SIG-M5 (cell line): ENCODE measurements at regions not wholly inside any gene's neighbourhood (a gene's known extent, or its start where the extent isn't known, plus 50 kb on each side); places are given as distances from the start of the nearest gene placed in this dataset.
"Not testable (repeated sequence)": the region's sequence is repeated elsewhere in the genome, so short reads cannot be mapped to it uniquely, and the experiment has no call there.

ENCODE experiments used
- DNase-seq: peaks from one replicate; lab custom pipeline; 2025; lab: John Stamatoyannopoulos, UW

DNA sequence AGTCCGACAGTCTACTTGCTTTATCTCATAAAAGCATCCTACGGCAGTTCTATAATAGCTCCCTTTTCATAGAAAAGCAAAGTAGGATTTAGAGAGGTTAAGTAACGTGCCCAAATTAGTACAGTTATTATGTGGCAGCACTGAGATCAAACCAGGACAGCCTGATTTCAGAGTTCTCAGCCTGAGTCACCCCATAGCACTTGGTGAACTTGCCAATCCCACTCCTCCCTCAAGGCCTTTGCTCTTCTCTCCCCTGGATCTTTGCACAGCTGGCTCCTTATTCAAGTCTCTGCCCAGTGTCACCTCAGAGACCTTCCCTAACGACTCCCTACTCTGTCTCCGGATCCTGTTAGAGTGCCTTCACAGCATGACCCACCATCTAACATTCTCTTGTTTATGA lies 438.0 kb upstream of the NFE2L3 start:
- DNase-seq: no peak

DNA sequence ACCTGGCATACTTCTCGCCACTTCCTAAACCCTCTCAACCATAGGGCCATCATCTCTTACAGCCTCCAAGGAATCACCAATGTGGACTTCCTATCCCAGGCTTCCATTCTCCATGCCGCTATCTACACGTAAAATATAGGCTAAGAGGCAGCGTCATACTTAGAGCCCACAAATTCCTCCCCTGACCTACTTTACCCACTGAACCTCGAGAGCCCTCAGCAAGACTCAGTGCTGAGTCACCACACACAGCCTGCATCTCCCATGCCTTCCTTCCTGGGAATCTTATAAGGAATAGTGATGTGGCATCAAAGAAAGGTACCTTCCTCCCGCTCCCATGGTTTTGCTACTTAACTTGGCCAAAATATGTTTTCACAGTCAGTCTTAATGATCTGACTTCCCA lies 435.6 kb upstream of the NFE2L3 start:
- no peak for DNase-seq

GRCh38 chr7:25718596-25718995 lies 433.4 kb upstream of the NFE2L3 start:
- DNase-seq: no peak

DNA sequence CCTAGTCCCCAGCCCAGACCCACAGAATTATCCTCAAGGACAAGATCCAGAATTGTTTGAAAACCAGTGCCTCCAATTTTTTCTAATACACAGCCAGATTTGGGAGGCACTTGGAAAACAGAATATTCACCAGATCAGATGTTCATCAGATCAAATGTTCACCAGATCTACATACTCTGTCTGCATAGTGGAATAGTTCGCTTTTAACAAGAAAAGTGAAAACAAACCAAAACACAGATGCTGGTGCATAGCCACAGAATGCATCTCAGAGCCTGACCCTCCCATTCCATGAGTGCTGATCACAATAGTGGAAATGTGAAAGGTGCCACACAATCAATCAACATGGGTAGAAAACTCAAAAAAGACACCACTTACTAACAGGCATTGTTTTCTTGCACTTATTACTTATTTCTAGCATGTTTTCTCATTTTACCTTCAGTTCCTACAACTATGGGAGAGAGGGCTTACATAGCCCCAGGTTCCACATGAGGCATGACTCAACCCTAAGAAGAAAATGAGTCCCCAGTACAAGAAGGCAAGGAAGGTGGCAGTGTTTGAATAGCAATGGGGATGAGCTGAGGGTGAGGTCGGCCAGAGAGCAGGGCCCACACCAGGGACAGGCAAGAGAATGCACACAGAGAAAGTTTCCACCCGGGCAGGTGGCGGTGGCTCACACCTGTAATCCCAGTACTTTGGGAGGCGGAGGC lies 432.7 kb upstream of the NFE2L3 start:
- no peak for DNase-seq

DNA sequence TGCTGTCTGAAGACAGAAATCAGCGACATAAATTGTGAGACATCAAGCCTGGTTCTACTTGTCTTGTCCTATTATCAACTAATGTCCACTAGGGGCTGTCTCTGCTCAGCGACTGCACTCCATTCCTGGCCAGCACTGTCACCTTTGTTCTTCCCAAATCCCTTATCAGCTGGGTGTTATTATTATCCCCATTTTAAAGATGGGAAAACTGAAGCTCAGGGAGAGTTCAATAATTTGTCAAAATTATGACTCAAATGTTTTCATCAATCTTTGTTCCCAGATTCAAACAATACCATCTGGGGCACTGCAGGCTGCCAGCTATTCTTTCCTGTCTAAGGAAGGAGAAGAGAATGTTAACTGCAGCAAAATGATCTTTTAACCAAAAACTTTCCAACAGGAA lies 431.6 kb upstream of the NFE2L3 start:
- DNase-seq: no peak

- no peak for DNase-seq
Measured at GRCh38 chr7:25722856-25723255, 429.1 kb upstream of the NFE2L3 start.

DNA sequence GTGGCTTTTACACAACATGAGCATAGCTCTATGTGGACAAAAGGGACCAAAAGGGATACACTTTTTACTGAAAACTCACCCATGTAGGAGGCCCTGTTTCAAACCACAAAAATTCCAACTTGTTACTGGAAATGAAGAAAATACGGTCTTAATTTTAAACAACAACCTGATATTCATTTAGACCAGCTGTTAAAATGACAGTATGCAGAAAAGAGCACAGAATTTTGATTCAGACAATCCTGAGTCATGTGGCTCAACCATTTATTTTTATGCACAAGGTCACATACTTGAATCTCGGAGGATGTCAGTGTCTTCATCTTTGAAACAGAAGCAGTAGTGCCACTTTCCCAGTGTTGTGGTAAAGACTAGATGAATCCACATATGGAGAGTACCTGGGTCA lies 426.5 kb upstream of the NFE2L3 start:
- no peak for DNase-seq

GRCh38 chr7:25726170-25726780 lies 425.7 kb upstream of the NFE2L3 start:
- DNase-seq: no peak

GRCh38 chr7:25726781-25727311 lies 425.2 kb upstream of the NFE2L3 start:
- no peak for DNase-seq

DNA sequence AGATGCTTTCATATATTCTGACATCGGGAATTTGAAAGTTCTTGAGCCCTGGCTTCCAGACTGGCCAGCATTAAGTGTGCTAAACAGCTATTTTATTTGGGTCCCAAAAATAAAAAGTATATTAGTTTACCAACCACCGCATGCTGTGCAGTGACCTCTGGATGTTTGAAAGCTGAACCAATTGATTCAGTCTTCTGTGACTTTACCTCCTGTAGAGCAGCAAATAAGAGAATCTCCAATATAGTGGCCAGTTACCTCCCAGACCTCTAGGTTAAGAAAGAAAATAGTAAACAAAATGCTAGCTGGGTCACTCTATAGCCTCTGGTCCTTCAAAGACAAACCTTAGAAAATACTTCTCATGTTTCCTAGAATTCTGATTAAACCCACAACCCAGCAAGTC lies 424.6 kb upstream of the NFE2L3 start:
- DNase-seq: no peak

DNA sequence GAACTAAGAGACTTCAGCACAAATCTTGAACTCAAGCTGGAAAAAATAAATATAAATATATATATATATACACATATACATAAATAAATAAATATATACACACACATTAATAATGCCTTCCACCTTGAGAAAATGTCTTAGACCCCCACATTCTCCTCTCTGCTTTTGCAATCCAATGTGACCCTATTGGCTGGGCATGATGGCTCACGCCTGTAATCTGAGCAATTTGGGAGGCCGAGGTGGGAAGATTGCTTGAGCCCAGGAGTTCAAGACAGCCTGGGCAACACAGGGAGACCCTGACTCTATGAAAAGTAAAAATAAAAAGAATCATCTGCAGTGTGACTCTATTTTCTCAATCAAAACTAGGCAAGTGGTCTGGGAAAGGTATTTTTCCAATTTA lies 424.1 kb upstream of the NFE2L3 start:
- no peak for DNase-seq

DNA sequence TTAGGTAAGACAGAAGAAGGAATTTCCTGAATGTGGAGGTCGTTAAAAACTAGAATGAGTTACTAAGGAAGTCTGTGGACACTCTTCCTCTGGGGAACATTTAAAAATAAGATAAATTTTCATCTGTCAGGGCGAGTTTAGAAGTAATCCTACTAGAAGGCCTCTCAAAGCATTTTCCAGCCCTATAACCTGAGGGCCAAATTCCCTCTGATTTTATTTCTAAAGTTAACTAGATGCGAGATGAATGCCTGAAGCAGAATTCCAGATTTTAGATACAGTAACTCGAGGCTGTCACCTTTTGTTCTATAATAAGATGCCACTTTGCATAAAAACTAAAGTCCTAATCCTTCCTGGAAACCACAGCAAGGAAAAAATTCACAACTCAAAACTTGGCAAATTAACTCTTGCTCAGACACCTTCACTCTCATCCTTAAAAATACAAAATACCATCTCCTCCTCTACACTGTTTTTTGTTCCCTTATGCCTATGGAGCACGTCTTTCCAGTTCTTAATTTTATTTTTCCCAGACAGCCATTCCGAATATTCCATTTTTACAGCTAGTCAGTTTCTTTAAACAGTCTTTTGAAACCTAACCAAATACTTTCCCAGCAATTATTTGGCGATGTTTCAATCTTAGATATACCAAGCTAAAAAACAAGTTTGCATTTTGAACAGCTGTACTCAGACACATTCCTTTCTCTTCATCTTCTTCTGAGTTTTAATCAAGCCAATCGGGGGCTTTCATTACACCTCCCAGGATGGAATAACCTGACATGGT lies 420.7 kb upstream of the NFE2L3 start:
- DNase-seq: no peak

GRCh38 chr7:25731846-25732245 lies 420.2 kb upstream of the NFE2L3 start:
- DNase-seq: no peak

DNA sequence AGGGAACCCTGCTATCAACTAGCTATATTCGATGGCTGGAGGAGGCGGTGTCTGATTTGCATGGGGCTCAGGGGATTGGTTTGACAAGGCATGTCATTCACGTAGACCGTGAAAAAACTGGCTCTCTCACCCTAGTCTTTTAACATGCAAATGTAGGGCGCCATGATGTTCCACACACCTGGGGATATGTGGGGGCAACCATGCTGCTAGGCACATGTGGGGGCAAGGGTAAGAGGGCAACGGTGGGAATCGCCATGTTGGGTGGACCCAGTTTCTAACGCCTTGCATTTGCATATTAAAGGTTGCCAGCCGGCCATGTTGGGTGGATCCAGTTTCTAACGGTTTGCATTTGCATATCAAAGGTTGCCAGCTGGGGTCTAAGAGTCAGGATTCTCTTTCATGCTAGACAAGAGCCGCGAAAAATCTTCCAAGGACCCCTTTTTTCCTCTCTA lies 419.2 kb upstream of the NFE2L3 start:
- no peak for DNase-seq

- DNase-seq: no peak
Measured at GRCh38 chr7:25735674-25736242, 416.2 kb upstream of the NFE2L3 start.

GRCh38 chr7:25738528-25738927 lies 413.5 kb upstream of the NFE2L3 start:
- no peak for DNase-seq

DNA sequence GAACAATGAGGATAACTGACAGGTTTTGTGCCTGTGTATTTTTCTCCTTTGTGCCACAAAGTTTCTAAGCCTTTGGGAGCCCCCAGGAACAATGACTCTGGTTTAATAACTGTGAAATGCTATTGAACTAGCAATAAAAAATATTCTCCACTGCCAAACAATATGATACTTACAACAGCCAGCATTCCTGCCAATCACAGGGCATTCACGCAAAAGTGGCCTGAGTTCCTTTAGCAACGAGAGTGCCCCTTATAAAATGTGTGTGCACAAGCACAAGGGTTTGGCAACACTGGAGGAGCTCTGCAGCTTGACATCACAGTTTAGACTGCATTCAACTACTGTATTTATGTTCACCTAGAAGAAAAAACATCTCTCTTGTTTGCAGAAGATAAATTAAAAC lies 412.9 kb upstream of the NFE2L3 start:
- DNase-seq: no peak

- DNase-seq: no peak
Measured at GRCh38 chr7:25742316-25742715, 409.7 kb upstream of the NFE2L3 start.

DNA sequence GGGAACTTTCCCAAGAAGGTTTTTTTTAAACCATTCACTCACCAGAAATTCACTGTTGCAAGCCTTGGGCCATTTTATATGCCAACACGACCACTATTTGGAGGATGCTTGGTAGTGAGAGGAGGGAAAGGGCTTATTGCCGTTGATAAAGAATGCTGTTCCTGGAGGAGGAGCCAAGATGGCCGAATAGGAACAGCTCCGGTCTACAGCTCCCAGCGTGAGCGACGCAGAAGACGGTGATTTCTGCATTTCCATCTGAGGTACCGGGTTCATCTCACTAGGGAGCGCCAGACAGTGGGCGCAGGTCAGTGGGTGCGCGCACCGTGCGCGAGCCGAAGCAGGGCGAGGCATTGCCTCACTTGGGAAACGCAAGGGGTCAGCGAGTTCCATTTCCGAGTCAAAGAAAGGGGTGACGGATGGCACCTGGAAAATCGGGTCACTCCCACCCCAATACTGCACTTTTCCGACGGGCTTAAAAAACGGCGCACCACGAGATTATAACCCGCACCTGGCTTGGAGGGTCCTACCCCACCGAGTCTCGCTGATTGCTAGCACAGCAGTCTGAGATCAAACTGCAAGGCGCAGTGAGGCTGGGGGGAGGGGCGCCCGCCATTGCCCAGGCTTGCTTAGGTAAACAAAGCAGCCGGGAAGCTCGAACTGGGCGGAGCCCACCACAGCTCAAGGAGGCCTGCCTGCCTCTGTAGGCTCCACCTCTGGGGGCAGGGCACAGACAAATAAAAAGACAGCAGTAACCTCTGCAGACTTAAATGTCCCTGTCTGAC lies 408.1 kb upstream of the NFE2L3 start:
- not testable (repeated sequence) for DNase-seq

- DNase-seq: no peak
Measured at GRCh38 chr7:25750744-25751508, 401.1 kb upstream of the NFE2L3 start.

DNA sequence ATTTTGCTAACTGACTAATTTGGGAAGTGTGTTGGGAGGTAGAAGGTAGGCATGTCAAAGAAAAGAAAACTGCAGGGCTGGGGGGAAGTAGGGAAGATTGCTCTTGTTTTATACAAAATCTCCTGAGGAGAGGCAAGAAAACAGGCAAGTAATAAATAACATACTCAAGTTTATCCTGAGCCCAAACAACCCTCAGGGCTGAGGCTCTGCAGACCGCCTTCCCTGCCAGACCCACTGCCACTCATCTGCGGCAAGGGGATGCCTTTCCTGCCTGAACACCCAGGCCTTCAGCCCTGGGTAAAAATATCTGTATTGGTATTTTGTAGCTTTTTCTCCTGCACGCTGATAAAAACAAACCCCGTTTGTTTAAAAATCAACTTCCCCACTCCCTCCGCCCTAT lies 399.8 kb upstream of the NFE2L3 start:
- no peak for DNase-seq
